ENCODE measurements at regions not wholly inside any gene's neighbourhood (a gene's known extent, or its start where the extent isn't known, plus 50 kb on each side); places are given as distances from the start of the nearest gene placed in this dataset.

GRCh38 chr13:100870898-100871297 lies 196.3 kb upstream of the TMTC4 start:
- no peak for TF ChIP-seq REST (IDR thresholded peaks at IDR 0.05; ENCODE audit: low read depth)
- TF ChIP-seq CTCF (IDR thresholded peaks at IDR 0.05 in 2 of 3, conservative IDR thresholded peaks at IDR 0.05 in 1 of 3; ENCODE audit: borderline replicate concordance in 1 of 3, insufficient read depth in 1 of 3, low read depth in 2 of 3, low read length in 2 of 3) = no peak
- no peak for TF ChIP-seq FOSL1 (IDR thresholded peaks at IDR 0.05; ENCODE audit: low read depth)
- no peak for TF ChIP-seq POLR2A (IDR thresholded peaks at IDR 0.05; ENCODE audit: borderline replicate concordance, extremely low read depth, insufficient read depth, insufficient read length)

All from HCT116 (cell line).